DMS79 (cell line): ENCODE measurements at regions not wholly inside any gene's neighbourhood (a gene's known extent, or its start where the extent isn't known, plus 50 kb on each side); places are given as distances from the start of the nearest gene placed in this dataset.

Source experiments
- DNase-seq: peaks from one replicate; lab custom pipeline; 2025; lab: John Stamatoyannopoulos, UW

- no peak for DNase-seq
Measured at GRCh38 chr21:35491920-35492678, 443.0 kb upstream of the RUNX1 start.

- DNase-seq, result no peak
Measured at GRCh38 chr21:35491114-35491513, 442.0 kb upstream of the RUNX1 start.

- no peak for DNase-seq
Measured at GRCh38 chr21:35489389-35489980, 440.4 kb upstream of the RUNX1 start.

GRCh38 chr21:35488946-35489345 is 439.8 kb upstream of the RUNX1 start:
- no peak for DNase-seq

- DNase-seq, result no peak
Measured at GRCh38 chr21:35485364-35485763, 436.3 kb upstream of the RUNX1 start.

GRCh38 chr21:35484851-35485250 is 435.7 kb upstream of the RUNX1 start:
- DNase-seq, result no peak

- no peak for DNase-seq
Measured at GRCh38 chr21:35484032-35484431, 434.9 kb upstream of the RUNX1 start.

- DNase-seq, result no peak
Measured at GRCh38 chr21:35482933-35483662, 434.0 kb upstream of the RUNX1 start.

- DNase-seq, result no peak
Measured at GRCh38 chr21:35482096-35482495, 433.0 kb upstream of the RUNX1 start.

- no peak for DNase-seq
Measured at GRCh38 chr21:35481005-35481404, 431.9 kb upstream of the RUNX1 start.

- DNase-seq, result no peak
Measured at GRCh38 chr21:35479529-35479928, 430.4 kb upstream of the RUNX1 start.

GRCh38 chr21:35479065-35479448 is 430.0 kb upstream of the RUNX1 start:
- DNase-seq, result no peak

- no peak for DNase-seq
Measured at GRCh38 chr21:35478161-35479064, 429.3 kb upstream of the RUNX1 start.

- DNase-seq, result no peak
Measured at GRCh38 chr21:35477622-35478021, 428.5 kb upstream of the RUNX1 start.

- DNase-seq, result no peak
Measured at GRCh38 chr21:35476621-35477395, 427.7 kb upstream of the RUNX1 start.

GRCh38 chr21:35475762-35476161 is 426.7 kb upstream of the RUNX1 start:
- no peak for DNase-seq

GRCh38 chr21:35475009-35475408 is 425.9 kb upstream of the RUNX1 start:
- DNase-seq, result no peak

- DNase-seq, result no peak
Measured at GRCh38 chr21:35473496-35473895, 424.4 kb upstream of the RUNX1 start.

- no peak for DNase-seq
Measured at GRCh38 chr21:35470522-35470921, 421.4 kb upstream of the RUNX1 start.

- DNase-seq, result no peak
Measured at GRCh38 chr21:35469498-35469897, 420.4 kb upstream of the RUNX1 start.

GRCh38 chr21:35468991-35469390 is 419.9 kb upstream of the RUNX1 start:
- DNase-seq, result no peak
